ENCODE measurements at regions not wholly inside any gene's neighbourhood (a gene's known extent, or its start where the extent isn't known, plus 50 kb on each side); places are given as distances from the start of the nearest gene placed in this dataset.
A peak's percentile ranks its signal among the peaks of the same experiment; 100 is the strongest.
"Not testable (repeated sequence)": the region's sequence is repeated elsewhere in the genome, so short reads cannot be mapped to it uniquely, and the experiment has no call there.

GRCh38 chr14:30240685-30241084 is 313.0 kb upstream of the PRKD1 start:
- DNase-seq: no peak
- no peak for ATAC-seq (ENCODE audit: poor library complexity)
- intact Hi-C loops (cut with DNase I): no loop called here

GRCh38 chr14:30242744-30243143 is 315.1 kb upstream of the PRKD1 start:
- DNase-seq: no peak
- ATAC-seq (ENCODE audit: poor library complexity): no peak
- intact Hi-C loops (cut with DNase I): no loop called here

- DNase-seq: no peak
- ATAC-seq (ENCODE audit: poor library complexity): no peak
- intact Hi-C loops (cut with DNase I): no loop called here
Measured at GRCh38 chr14:30243207-30243606, 315.6 kb upstream of the PRKD1 start.

- intact Hi-C loops (cut with DNase I): no loop called here
- ATAC-seq (ENCODE audit: poor library complexity) (no peak), DNase-seq (no peak)
Measured at GRCh38 chr14:30243805-30244204, 315.2 kb upstream of the G2E3 start.

- DNase-seq; ATAC-seq (ENCODE audit: poor library complexity); intact Hi-C loops (cut with DNase I): not testable (repeated sequence)
Measured at GRCh38 chr14:30244348-30244747, 314.6 kb upstream of the G2E3 start.

GRCh38 chr14:30251017-30251416 is 307.9 kb upstream of the G2E3 start:
- no peak for DNase-seq
- intact Hi-C loops (cut with DNase I): no loop called here
- ATAC-seq (ENCODE audit: poor library complexity): no peak

GRCh38 chr14:30251557-30252100 is 307.3 kb upstream of the G2E3 start:
- intact Hi-C loops (cut with DNase I): no loop called here
- no peak for ATAC-seq (ENCODE audit: poor library complexity)
- no peak for DNase-seq

- intact Hi-C loops (cut with DNase I): no loop called here
- DNase-seq (no peak), ATAC-seq (ENCODE audit: poor library complexity) (no peak)
Measured at GRCh38 chr14:30252151-30252550, 306.8 kb upstream of the G2E3 start.

GRCh38 chr14:30252783-30253674 is 305.9 kb upstream of the G2E3 start:
- intact Hi-C loops (cut with DNase I): no loop called here
- no peak for DNase-seq
- ATAC-seq (ENCODE audit: poor library complexity): no peak

- ATAC-seq (ENCODE audit: poor library complexity): no peak
- DNase-seq: no peak
- intact Hi-C loops (cut with DNase I): no loop called here
Measured at GRCh38 chr14:30256627-30257026, 302.3 kb upstream of the G2E3 start.

- no peak for ATAC-seq (ENCODE audit: poor library complexity)
- intact Hi-C loops (cut with DNase I): no loop called here
- DNase-seq: no peak
Measured at GRCh38 chr14:30257946-30258661, 300.9 kb upstream of the G2E3 start.

GRCh38 chr14:30260833-30261607 is 297.9 kb upstream of the G2E3 start:
- intact Hi-C loops (cut with DNase I): no loop called here
- no peak for ATAC-seq (ENCODE audit: poor library complexity)

GRCh38 chr14:30264161-30264560 is 294.8 kb upstream of the G2E3 start:
- intact Hi-C loops (cut with DNase I): no loop called here
- no peak for DNase-seq
- ATAC-seq (ENCODE audit: poor library complexity): peak; percentile 79

More at GRCh38 chr14:30260833-30261607, 297.9 kb upstream of the G2E3 start:
- no peak for DNase-seq

- intact Hi-C loops (cut with DNase I): no loop called here
- no peak for ATAC-seq (ENCODE audit: poor library complexity)
- no peak for DNase-seq
Measured at GRCh38 chr14:30266290-30266689, 292.7 kb upstream of the G2E3 start.

- ATAC-seq (ENCODE audit: poor library complexity) (no peak), DNase-seq (no peak)
- intact Hi-C loops (cut with DNase I): no loop called here
Measured at GRCh38 chr14:30267141-30267540, 291.8 kb upstream of the G2E3 start.

- intact Hi-C loops (cut with DNase I): no loop called here
- ATAC-seq (ENCODE audit: poor library complexity): peak; percentile 99
Measured at GRCh38 chr14:30270200-30271161, 288.5 kb upstream of the G2E3 start.

GRCh38 chr14:30271811-30272323 is 287.1 kb upstream of the G2E3 start:
- ATAC-seq (ENCODE audit: poor library complexity) (no peak), DNase-seq (no peak)
- intact Hi-C loops (cut with DNase I): no loop called here

More at GRCh38 chr14:30270200-30271161, 288.5 kb upstream of the G2E3 start:
- peak; percentile 89 for DNase-seq

Data from Right ventricle myocardium superior (tissue), 1 donor.